ENCODE measurements at regions not wholly inside any gene's neighbourhood (a gene's known extent, or its start where the extent isn't known, plus 50 kb on each side); places are given as distances from the start of the nearest gene placed in this dataset.
"Not testable (repeated sequence)": the region's sequence is repeated elsewhere in the genome, so short reads cannot be mapped to it uniquely, and the experiment has no call there.

- not testable (repeated sequence) for DNase-seq
Observed at GRCh38 chr3:163698221-163698620, 1380.1 kb downstream of the SI start.

- DNase-seq: no peak
Observed at GRCh38 chr3:163692494-163692893, 1385.8 kb downstream of the SI start.

DNA sequence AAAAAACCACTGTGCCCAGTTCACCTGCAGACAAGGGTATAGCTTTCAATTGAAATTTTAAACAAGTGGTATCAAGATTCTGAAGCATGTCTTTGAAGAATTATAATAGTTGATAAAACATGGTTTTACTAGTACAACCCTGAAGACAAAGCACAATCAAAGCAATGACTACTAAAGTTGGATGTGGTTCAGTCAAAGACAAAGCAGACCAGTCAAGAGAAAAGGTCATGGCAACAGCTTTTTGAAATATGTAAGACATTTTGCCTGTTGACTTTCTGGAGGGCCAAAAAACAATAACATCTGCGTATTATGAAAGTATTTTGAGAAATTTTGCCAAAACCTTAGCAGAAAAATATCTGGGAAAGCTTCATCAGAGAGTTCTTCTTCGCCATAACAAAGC lies 1393.6 kb downstream of the SI start:
- no peak for DNase-seq

DNA sequence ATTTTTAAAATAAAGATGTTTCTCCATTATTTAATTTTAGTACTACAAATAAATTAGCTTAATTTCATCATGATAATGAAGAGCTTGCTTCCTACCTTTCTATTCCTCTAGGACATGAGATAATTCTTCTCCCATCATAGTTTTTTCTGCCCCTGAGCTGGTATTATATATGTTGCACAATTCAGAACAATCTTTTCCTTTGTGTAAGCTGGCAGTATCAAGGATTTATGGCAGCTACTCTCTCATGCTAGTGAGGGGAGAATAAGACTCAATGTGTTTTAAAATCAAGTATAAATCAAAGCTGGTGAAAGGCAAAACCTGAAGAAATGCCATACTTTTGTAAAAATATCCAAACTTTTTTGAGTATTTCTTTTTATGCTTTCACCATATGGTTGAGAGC lies 1405.3 kb downstream of the SI start:
- no peak for DNase-seq

- DNase-seq: no peak
Observed at GRCh38 chr3:163671201-163671600, 1407.1 kb downstream of the SI start.

DNA sequence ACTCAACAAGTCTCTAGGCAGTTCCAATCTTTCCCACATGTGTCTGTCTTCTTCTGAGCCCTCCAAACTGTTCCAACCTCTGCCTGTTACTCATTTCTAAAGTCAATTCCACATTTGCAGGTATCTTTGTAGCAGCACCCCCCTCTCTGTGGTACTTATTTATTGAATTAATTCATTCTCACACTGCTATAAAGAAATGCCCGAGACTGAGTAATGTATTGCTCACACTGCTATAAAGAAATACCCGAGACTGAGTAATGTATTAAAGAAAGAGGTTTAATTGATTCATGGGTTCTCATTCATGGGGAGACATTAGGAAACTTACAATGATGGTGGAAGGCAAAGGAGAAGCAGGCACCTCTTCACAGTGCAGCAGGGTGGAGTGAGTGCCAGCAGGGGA lies 1413.8 kb downstream of the SI start:
- no peak for DNase-seq

- no peak for DNase-seq
Observed at GRCh38 chr3:163657088-163657487, 1421.2 kb downstream of the SI start.

- no peak for DNase-seq
Observed at GRCh38 chr3:163655021-163655420, 1423.3 kb downstream of the SI start.

GRCh38 chr3:163644172-163644571 lies 1434.1 kb downstream of the SI start:
- DNase-seq: no peak

DNA sequence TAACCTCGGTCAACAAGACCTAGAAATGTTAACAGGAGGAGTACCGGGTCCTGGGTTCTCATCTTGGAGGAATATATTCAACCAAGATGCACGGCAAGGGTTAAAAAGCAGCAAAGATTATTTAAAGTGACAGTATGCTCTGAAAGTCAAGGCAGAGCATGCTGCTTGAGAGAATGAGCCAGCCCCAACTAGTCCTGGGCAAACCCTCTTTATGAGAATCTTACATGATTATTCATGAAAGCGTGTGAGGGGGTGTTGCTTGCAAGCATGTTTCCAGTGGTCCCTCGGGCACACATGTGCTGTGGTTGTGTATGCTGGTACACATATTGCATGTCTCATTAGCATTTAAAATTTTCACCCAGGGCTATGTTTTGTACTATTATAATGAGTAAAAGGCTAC lies 1445.6 kb downstream of the SI start:
- DNase-seq: no peak

GRCh38 chr3:163626753-163627152 lies 1451.5 kb downstream of the SI start:
- no peak for DNase-seq

DNA sequence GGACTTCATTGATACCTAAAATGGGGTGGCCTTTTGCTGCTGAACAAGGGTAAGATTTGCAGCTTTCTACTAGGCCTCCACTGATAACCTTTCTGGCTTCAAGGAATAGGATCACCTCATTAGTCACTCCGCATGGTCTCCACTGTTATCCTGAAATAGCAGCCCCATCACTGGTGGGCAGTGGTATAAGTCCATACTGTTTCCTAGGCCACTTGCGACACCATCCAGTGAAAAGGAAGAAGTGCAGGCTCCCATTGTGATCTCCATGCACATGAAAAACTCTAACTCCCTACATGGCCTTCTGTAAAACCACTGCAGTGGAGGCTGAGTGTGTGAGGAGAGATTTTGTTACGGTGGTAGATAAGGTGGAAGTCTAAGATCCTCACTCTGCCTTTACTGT lies 1455.9 kb downstream of the SI start:
- no peak for DNase-seq

- no peak for DNase-seq
Observed at GRCh38 chr3:163614886-163615285, 1463.4 kb downstream of the SI start.

DNA sequence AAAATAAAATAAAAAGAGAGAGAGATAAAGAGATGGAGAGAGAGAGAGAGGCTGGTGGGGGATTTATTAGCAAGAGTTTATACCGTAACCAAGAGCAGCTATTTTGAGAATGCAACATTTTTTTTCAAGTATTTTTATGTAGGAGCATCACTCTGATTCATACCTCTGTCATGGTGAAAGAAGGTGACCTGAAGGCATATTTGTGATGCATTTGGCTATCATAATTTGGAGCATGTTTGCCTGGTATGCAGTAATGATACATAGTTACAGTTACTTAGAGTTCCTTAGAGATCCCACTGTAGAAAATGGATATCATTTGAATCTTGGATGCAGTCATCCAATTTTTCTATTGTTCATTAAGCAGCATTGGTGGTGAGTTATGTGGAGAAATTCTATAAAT lies 1472.4 kb downstream of the SI start:
- no peak for DNase-seq

DNA sequence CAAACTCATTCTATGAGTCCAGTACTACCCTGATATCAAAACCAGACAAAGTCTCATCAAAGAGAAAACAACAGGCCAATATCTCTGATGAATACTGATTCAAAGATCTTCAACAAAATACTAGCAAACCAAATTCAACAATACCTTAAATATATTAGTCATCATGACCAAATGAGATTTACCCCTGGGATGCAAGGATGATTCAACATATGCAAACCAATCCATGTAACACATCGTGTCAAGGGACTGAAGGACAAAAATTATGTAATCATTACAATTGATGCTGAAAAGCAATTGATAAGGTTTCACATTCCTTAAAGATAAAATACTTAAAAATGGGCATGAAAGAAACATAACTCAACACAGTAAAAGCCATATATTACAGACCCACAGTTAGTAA lies 1476.9 kb downstream of the SI start:
- no peak for DNase-seq

- no peak for DNase-seq
Observed at GRCh38 chr3:163587342-163587741, 1491.0 kb downstream of the SI start.

- no peak for DNase-seq
Observed at GRCh38 chr3:163582967-163583366, 1495.3 kb downstream of the SI start.

GRCh38 chr3:163577271-163577670 lies 1501.0 kb downstream of the SI start:
- no peak for DNase-seq

DNA sequence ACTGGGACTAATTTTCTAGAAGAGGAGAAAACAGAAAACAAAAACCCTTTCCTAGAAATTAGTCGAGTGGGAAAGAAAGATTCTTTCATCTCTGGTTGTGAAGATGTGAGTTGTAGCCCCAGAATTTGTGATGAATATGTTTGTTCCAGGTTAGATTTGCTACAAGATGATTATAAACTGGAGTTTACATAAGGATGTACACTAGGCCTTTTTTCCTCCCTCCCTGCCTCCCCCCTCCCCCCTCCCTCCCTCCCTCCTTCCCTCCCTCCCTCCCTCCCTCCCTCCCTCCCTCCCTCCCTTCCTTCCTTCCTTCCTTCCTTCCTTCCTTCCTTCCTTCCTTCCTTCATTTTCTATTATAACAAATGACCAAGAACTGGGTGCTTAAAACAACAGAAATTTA lies 1502.0 kb downstream of the SI start:
- no peak for DNase-seq

- no peak for DNase-seq
Observed at GRCh38 chr3:163573324-163573723, 1505.0 kb downstream of the SI start.

- DNase-seq: no peak
Observed at GRCh38 chr3:163572856-163573255, 1505.4 kb downstream of the SI start.

DNA sequence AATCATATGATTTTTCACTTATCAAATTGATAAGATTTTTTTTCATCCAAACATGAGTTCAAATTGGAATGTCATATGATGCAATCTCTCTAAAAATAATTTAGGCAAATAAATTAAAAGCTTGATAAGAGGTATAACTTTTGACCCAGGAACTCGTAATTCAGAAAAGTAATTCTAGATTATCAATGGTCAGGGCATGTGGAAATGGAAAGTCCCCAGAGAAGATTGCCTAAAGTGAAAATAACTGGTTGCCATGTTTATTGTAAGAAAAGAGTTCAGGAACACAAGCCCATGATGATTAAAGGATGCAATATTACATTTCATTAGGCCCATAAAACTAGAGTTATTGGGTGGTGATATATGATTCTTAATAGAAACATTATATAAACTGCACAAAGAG lies 1514.8 kb downstream of the SI start:
- no peak for DNase-seq

DNA sequence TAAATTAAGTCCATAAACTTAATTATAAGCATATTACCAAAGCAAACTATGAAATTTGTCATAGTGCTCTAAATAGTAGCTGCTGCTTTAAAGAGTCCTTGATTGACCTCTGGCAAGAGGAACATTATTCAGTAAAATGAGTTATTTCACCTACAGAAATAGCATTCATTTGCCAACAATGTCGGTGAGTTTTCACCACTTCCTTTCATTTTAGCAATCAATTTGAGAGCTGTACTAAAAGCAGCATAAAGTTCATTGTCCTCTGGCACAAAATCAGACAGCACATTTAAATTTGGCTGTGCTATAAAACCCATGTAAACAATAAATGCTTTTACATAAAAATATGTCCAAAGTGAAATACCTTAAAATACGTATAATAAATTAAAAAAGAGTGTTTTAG lies 1515.7 kb downstream of the SI start:
- DNase-seq: no peak

DNA sequence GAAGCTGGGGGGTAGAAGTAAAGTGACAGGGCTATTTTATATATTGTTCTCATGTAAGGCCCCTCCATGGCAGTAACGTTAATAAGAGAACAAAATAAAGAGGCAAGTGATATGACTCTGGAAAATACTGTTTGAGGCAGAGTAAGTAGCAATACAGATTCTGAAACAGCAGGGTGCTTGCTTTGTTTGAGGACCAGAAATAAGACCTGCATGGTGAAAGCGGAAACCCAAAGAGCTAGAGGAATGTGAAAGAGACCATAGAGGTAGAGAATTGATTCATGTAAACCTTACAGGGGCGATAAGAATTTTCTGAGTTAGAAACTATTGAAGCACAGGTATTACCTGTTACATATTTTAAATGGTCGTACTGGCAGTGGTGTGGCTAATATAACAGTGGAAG lies 1517.1 kb downstream of the SI start:
- no peak for DNase-seq

DNA sequence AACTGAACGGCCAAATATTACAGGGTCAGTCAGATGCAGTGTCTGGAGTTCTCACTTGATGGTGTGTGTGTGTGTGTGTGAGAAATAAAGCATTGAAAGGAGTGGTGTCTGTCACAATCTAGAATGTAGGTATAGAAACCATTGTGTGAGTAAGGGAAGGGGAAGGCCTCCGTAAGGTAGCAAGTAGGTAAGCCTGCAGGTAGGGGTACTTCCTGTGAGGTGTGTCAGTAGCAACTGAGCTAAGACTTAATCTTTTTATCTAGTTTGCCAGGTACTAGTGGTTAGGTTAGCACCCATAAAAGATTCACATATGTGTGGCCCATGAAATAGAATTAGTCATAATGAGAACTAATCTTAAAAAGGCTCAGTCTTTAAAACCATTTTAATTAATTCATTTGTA lies 1517.8 kb downstream of the SI start:
- DNase-seq: no peak
